Lower lobe of right lung (tissue), 2 donors: ENCODE measurements at regions not wholly inside any gene's neighbourhood (a gene's known extent, or its start where the extent isn't known, plus 50 kb on each side); places are given as distances from the start of the nearest gene placed in this dataset.

Experiments used
- ATAC-seq, 2 donors: fragments of 200-7000 bp; cut with Tn5 transposase; one replicate each; pipeline ENCODE4 v1.9.1; 2020 to 2022; ENCODE audit warnings: mild to moderate bottlenecking in 2 of 2, moderate library complexity in 2 of 2
- DNase-seq: peaks from one replicate; pipeline ENCODE4 v3.0.0-alpha.2; 2020
- H3K27ac ChIP-seq: fragments of 200-600 bp; one replicate; pipeline ENCODE4 v1.8.0; 2022
- H3K27me3 ChIP-seq: fragments of 200-600 bp; one replicate; pipeline ENCODE4 v1.8.0; 2022; ENCODE audit warnings: low read depth
- H3K36me3 ChIP-seq: fragments of 200-600 bp; one replicate; pipeline ENCODE4 v1.8.0; 2022; ENCODE audit warnings: mild to moderate bottlenecking
- H3K4me1 ChIP-seq: fragments of 200-600 bp; one replicate; pipeline ENCODE4 v1.8.0; 2022
- H3K4me3 ChIP-seq: fragments of 200-600 bp; one replicate; pipeline ENCODE4 v1.8.0; 2022; ENCODE audit warnings: mild to moderate bottlenecking
- H3K9me3 ChIP-seq: fragments of 200-600 bp; one replicate; pipeline ENCODE4 v1.8.0; 2022
- intact Hi-C: fragments of 100-400 bp; cut with DNase I; formaldehyde crosslinking; loops from one replicate; pipeline ENCODE4 v1.11.0; 2022
- TF ChIP-seq, protein P1 (sequence below): fragments of 200-600 bp; IDR thresholded peaks from one replicate; pipeline ENCODE4 v1.8.0; 2022; ENCODE audit warnings: antibody characterized with exemption, mild to moderate bottlenecking
- donor health status: DM: no; HTN: yes; CAD: no; lungs with severe emphysema.

GRCh38 chr2:239756790-239757760, 268.1 kb downstream of the NDUFA10 start:
- Histone ChIP-seq H3K4me3 (no peak overlapping the region), H3K4me1 (peaks cover 12% of the 10 kb centered on the region), H3K27me3 (no peaks in the 10 kb centered on the region), H3K36me3 (no peaks in the 10 kb centered on the region), H3K9me3 (no peaks in the 10 kb centered on the region), H3K27ac (no peak overlapping the region)
- intact Hi-C loops: no loop called here
- DNase-seq (no peak), ATAC-seq (peak in 1 of 2 donors; percentile 5)
- TF ChIP-seq, protein P1, sequence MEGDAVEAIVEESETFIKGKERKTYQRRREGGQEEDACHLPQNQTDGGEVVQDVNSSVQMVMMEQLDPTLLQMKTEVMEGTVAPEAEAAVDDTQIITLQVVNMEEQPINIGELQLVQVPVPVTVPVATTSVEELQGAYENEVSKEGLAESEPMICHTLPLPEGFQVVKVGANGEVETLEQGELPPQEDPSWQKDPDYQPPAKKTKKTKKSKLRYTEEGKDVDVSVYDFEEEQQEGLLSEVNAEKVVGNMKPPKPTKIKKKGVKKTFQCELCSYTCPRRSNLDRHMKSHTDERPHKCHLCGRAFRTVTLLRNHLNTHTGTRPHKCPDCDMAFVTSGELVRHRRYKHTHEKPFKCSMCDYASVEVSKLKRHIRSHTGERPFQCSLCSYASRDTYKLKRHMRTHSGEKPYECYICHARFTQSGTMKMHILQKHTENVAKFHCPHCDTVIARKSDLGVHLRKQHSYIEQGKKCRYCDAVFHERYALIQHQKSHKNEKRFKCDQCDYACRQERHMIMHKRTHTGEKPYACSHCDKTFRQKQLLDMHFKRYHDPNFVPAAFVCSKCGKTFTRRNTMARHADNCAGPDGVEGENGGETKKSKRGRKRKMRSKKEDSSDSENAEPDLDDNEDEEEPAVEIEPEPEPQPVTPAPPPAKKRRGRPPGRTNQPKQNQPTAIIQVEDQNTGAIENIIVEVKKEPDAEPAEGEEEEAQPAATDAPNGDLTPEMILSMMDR: no peak

DNA sequence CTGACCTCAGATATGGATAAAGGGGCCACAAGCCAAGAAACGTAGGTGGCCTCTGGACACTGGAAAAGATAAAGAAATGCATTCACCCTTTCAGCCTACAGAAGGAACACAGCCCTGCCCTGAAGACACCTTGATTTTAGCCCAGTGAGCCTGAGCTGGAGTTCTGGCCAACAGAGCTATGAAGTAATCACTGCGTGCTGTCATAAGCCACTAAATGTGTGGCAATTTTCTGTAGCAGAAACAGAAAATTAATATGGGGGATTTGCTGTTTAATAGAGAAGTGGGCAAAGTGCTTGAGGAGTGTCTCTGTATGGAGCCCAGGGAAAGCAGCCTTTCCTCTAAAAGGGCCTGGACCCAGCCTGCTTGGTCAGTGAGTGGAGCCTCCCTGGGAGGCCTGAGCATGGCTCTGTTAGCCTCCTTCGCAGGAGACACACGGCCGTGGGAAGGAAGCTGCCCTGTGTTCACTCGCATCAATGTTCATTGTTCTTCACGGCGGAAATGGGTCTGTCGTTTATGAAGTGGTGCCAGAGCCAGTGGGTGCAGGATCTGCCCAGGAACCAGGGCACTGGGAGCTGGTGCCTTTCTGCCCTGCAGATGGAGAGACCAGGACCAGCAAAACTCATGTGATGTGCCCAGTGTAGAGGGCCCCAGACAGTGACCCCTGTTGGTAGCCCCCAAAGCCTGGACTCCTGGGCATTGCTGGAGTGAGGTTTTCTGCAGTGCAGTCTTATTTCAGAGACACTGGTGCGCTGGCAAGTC, 268.9 kb downstream of the NDUFA10 start:
- peak in 1 of 2 donors; percentile 9 for ATAC-seq

DNA sequence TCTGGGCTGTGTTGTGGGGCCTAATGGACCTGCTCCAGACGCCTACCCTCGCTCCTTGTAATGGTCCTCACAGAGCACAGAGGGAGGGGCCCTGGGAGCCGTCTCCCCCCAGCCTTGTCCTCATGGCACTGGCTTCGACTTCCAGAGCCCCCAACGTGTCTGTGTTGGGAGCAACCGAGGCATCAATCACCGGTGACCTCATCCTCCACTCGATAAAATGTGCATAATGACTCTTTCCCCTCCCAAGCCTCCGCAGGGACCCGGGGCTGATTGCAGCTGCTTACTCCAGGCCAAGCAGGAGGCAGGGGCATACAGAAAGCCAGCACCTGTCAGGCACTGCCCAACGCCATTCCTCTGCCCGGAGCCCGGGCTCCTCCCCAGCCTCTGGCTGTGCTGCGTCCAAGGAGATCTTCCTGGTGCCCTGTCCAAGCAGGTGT, 271.7 kb downstream of the NDUFA10 start:
- no peaks in the 10 kb centered on the region for H3K36me3 ChIP-seq
- H3K4me1 ChIP-seq: peaks cover 19% of the 10 kb centered on the region
- ATAC-seq (no peak), DNase-seq (no peak)
- H3K27ac ChIP-seq: no peak overlapping the region
- no peak overlapping the region for H3K4me3 ChIP-seq
- no peaks in the 10 kb centered on the region for H3K9me3 ChIP-seq
- intact Hi-C loops: no loop called here
- no peaks in the 10 kb centered on the region for H3K27me3 ChIP-seq
- TF ChIP-seq, protein P1: no peak

More for the DNA sequence above, 268.9 kb downstream of the NDUFA10 start:
- H3K4me1 ChIP-seq: peaks cover 19% of the 10 kb centered on the region
- no peaks in the 10 kb centered on the region for H3K9me3 ChIP-seq
- no peak overlapping the region for H3K27ac ChIP-seq
- H3K4me3 ChIP-seq: no peak overlapping the region
- TF ChIP-seq, protein P1: no peak
- no peaks in the 10 kb centered on the region for H3K27me3 ChIP-seq
- DNase-seq: no peak
- H3K36me3 ChIP-seq: no peaks in the 10 kb centered on the region
- intact Hi-C loops: no loop called here

DNA sequence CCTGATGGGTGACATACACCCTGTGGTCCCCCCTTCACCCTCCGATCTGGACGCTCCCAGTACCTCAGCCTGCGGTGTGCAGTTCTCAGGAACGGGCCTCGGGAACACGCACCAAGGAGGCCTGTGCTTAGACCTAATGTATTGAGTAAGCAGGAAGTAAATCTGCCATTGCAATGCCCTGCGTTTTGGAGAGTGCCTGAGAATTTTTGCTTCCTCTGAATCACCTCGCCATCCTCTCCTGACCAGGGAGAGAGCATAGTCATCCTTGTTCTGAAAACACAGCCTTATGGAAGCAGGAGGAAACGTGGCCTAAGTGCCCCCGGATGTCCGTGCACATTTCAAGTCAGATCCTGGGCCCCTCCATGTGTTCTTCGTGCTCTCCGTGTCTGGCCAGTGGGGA, 272.2 kb downstream of the NDUFA10 start:
- intact Hi-C loops: no loop called here
- no peaks in the 10 kb centered on the region for H3K9me3 ChIP-seq
- TF ChIP-seq, protein P1: no peak

DNA sequence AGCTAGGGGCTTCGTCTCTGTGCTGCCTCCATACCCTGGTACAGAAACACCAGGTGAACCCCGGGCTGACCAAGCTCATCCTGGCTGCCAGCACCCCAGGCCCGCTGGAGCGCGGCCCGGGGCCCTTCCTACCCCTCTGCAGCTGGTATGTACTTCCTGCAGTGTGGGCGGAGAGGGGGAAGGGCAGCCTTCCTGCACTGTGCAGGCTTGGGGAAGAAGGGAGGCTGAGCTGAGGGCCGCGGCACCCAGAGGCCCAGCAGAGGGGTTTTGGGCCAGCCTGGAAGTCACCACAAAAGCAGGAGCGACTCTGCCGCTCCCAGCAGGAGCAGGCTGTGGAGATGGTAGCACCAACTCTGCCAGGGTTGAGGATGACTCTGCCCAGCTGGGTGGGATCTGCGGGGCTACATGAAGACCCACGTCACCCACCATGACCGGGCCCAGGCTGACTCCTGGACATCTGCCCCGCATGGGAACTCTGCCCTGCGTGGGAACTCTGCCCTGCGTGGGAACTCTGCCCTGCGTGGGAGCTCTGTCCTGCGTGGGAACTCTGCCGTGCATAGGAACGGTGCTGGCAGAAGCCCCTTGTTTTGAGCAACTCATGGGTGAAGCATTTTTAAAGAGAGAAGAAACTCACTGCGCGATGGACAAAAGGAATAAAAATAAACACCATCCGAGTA, 273.3 kb downstream of the NDUFA10 start:
- DNase-seq (peak; percentile 68), ATAC-seq (peak; percentile 47 to 64)
- Histone ChIP-seq H3K36me3 (no peaks in the 10 kb centered on the region), H3K27ac (no peak overlapping the region), H3K4me3 (no peak overlapping the region), H3K4me1 (peaks cover 18% of the 10 kb centered on the region), H3K27me3 (no peaks in the 10 kb centered on the region), H3K9me3 (no peaks in the 10 kb centered on the region)
- intact Hi-C loops: no loop called here
- TF ChIP-seq, protein P1: no peak

More for the DNA sequence above, 272.2 kb downstream of the NDUFA10 start:
- DNase-seq (no peak), ATAC-seq (no peak)
- Histone ChIP-seq H3K27ac (no peak overlapping the region), H3K36me3 (no peaks in the 10 kb centered on the region), H3K27me3 (no peaks in the 10 kb centered on the region), H3K4me1 (peaks cover 19% of the 10 kb centered on the region), H3K4me3 (no peak overlapping the region)
